Activated CD8-positive, alpha-beta T cell treated with anti-CD3 and anti-CD28 coated beads for 36 hours (primary cell): ENCODE measurements at regions not wholly inside any gene's neighbourhood (a gene's known extent, or its start where the extent isn't known, plus 50 kb on each side); places are given as distances from the start of the nearest gene placed in this dataset.
"Not testable (repeated sequence)": the region's sequence is repeated elsewhere in the genome, so short reads cannot be mapped to it uniquely, and the experiment has no call there.

Experiments used
- ATAC-seq: fragments of 200-7000 bp; cut with Tn5 transposase; one replicate; pipeline ENCODE4 v1.10.0; 2021; ENCODE audit warnings: mild to moderate bottlenecking, moderate library complexity
- CTCF ChIA-PET: fragments of 350-600 bp; sonication (Branson Sonifier 250); formaldehyde crosslinking; loops from one replicate; lab custom pipeline; 2021; ENCODE audit warnings: antibody characterized with exemption; lab: Charles Lee
- POLR2A ChIA-PET: fragments of 350-600 bp; sonication (Branson Sonifier 250); formaldehyde crosslinking; loops from one replicate; lab custom pipeline; 2021; ENCODE audit warnings: antibody characterized with exemption; lab: Charles Lee
- DNase-seq: peaks from one replicate; pipeline ENCODE4 v3.0.0-alpha.2; 2020
- H3K27ac Mint-ChIP-seq: one replicate; pipeline ENCODE4 v1.8.0; 2021; ENCODE audit warnings: mild to moderate bottlenecking, mixed read lengths
- H3K27me3 Mint-ChIP-seq: one replicate; pipeline ENCODE4 v1.8.0; 2021; ENCODE audit warnings: mixed read lengths
- H3K36me3 Mint-ChIP-seq: one replicate; pipeline ENCODE4 v1.8.0; 2021; ENCODE audit warnings: low read depth, mixed read lengths
- H3K4me1 Mint-ChIP-seq: one replicate; pipeline ENCODE4 v1.8.0; 2021; ENCODE audit warnings: low read depth, mixed read lengths
- H3K4me3 Mint-ChIP-seq: one replicate; pipeline ENCODE4 v1.8.0; 2021; ENCODE audit warnings: mild to moderate bottlenecking, moderate library complexity, mixed read lengths
- H3K9me3 Mint-ChIP-seq: one replicate; pipeline ENCODE4 v1.8.0; 2021; ENCODE audit warnings: mixed read lengths
- CTCF ChIP-seq: fragments of 200-600 bp; IDR thresholded peaks from one replicate; pipeline ENCODE4 v1.8.0; 2022; ENCODE audit warnings: antibody characterized with exemption, mild to moderate bottlenecking
- intact Hi-C: fragments of 100-400 bp; cut with micrococcal nuclease; formaldehyde crosslinking; loops from one replicate; pipeline ENCODE4 v1.10.0; 2022

- intact Hi-C loops = no loop called here
- Mint-ChIP-seq H3K27me3 (peaks cover 28% of the 10 kb centered on the region), H3K9me3 (no peaks in the 10 kb centered on the region), H3K27ac (no peak overlapping the region), H3K4me1 (no peaks in the 10 kb centered on the region), H3K4me3 (no peak overlapping the region), H3K36me3 (no peaks in the 10 kb centered on the region)
- DNase-seq (no peak), ATAC-seq (no peak)
- ChIA-PET CTCF (no interaction called here), POLR2A (no interaction called here)
- TF ChIP-seq CTCF = no peak
Measured at GRCh38 chr1:165112260-165112659, 244.3 kb downstream of the LMX1A start.

- Mint-ChIP-seq H3K9me3 (no peaks in the 10 kb centered on the region), H3K4me1 (no peaks in the 10 kb centered on the region), H3K27me3 (peaks cover 11% of the 10 kb centered on the region), H3K4me3 (no peak overlapping the region), H3K36me3 (no peaks in the 10 kb centered on the region), H3K27ac (no peak overlapping the region)
- intact Hi-C loops = no loop called here
- ATAC-seq (no peak), DNase-seq (no peak)
- ChIA-PET CTCF (no interaction called here), POLR2A (no interaction called here)
- TF ChIP-seq CTCF = no peak
Measured at GRCh38 chr1:165109013-165109412, 247.5 kb downstream of the LMX1A start.

- DNase-seq, H3K27ac Mint-ChIP-seq, H3K4me1 Mint-ChIP-seq, POLR2A ChIA-PET, H3K27me3 Mint-ChIP-seq, intact Hi-C loops, H3K4me3 Mint-ChIP-seq, ATAC-seq, H3K36me3 Mint-ChIP-seq, CTCF ChIA-PET: not testable (repeated sequence)
- peaks cover 10% of the 10 kb centered on the region for H3K9me3 Mint-ChIP-seq
Measured at GRCh38 chr1:165092542-165093162, 263.9 kb downstream of the LMX1A start.

- CTCF ChIA-PET = no interaction called here
- Mint-ChIP-seq H3K4me1 (no peaks in the 10 kb centered on the region), H3K27ac (no peak overlapping the region), H3K27me3 (no peaks in the 10 kb centered on the region), H3K4me3 (no peak overlapping the region), H3K9me3 (no peaks in the 10 kb centered on the region), H3K36me3 (no peaks in the 10 kb centered on the region)
- TF ChIP-seq CTCF = no peak
- intact Hi-C loops = no loop called here
- POLR2A ChIA-PET = no interaction called here
- ATAC-seq (no peak), DNase-seq (no peak)
Measured at GRCh38 chr1:165080253-165080896, 276.1 kb downstream of the LMX1A start.

GRCh38 chr1:165078391-165078790 is 278.1 kb downstream of the LMX1A start:
- H3K36me3 Mint-ChIP-seq = no peaks in the 10 kb centered on the region
- CTCF ChIA-PET = no interaction called here
- ATAC-seq = no peak
- H3K9me3 Mint-ChIP-seq = no peaks in the 10 kb centered on the region
- intact Hi-C loops = no loop called here
- TF ChIP-seq CTCF = no peak
- DNase-seq = no peak
- H3K4me1 Mint-ChIP-seq = no peaks in the 10 kb centered on the region
- no peak overlapping the region for H3K27ac Mint-ChIP-seq
- H3K4me3 Mint-ChIP-seq = no peak overlapping the region
- POLR2A ChIA-PET = no interaction called here
- no peaks in the 10 kb centered on the region for H3K27me3 Mint-ChIP-seq
